ENCODE measurements at regions not wholly inside any gene's neighbourhood (a gene's known extent, or its start where the extent isn't known, plus 50 kb on each side); places are given as distances from the start of the nearest gene placed in this dataset.

DNA sequence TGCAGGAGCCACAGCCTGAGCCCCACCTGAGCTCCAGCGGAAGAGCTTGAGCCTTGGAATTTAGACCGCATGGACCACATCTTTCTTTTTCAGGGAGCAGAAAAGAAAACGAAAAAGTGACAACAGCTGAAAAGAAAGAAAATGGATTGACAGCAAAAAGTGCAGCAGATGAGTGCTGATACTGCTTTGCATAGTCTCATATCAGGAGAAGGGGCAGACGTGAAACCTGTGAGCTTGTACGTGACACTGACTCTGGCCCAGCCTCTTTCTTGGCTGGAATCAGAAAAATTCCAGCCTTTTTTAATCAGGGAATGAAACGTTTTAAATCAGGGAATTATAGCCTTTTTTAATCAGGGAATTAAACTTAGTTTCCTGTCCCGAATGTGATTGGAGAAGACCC is 1296.5 kb downstream of the TMEM121 start:
- Histone ChIP-seq H3K23ac (ENCODE audit: insufficient read length) (no peak overlapping the region), H2BK15ac (ENCODE audit: low read length) (no peak overlapping the region), H2BK5ac (ENCODE audit: low read depth, low read length) (no peak overlapping the region), H3K4me1 (replicated peaks in 1 of 4; ENCODE audit: control insufficient read depth in 3 of 4, insufficient read depth in 4 of 4, low read length in 3 of 4) (no peaks in the 10 kb centered on the region), H3K27me3 (replicated peaks in 1 of 4; ENCODE audit: control insufficient read depth in 3 of 4, extremely low read depth in 1 of 4, insufficient read depth in 3 of 4, low read length in 3 of 4) (no peaks in the 10 kb centered on the region), H4K91ac (replicated peaks; ENCODE audit: insufficient read length, low read length) (no peak overlapping the region), H3K36me3 (ENCODE audit: control insufficient read depth in 2 of 4, insufficient read depth in 4 of 4, low read length in 3 of 4) (no peaks in the 10 kb centered on the region), H3K18ac (ENCODE audit: extremely low read depth, low read length) (no peak overlapping the region), H3K9ac (replicated peaks in 1 of 4; ENCODE audit: extremely low read depth in 1 of 4, low read depth in 3 of 4, low read length in 3 of 4) (no peak overlapping the region), H3K9me3 (ENCODE audit: insufficient read depth in 2 of 2, low read depth in 1 of 2, low read length in 1 of 2) (peaks cover 49 to 65% of the 10 kb centered on the region in 2 experiments), H2AFZ (ENCODE audit: low read length) (no peak overlapping the region), H3K4ac (replicated peaks; ENCODE audit: insufficient read length, low read depth, low read length) (no peak overlapping the region), H4K5ac (ENCODE audit: insufficient read length, low read depth, low read length) (no peak overlapping the region), H3K4me2 (ENCODE audit: insufficient read depth in 1 of 2, low read depth in 2 of 2, low read length in 2 of 2) (no peak overlapping the region), H3K27ac (ENCODE audit: low read depth, low read length) (no peak overlapping the region), H2BK12ac (ENCODE audit: low read depth, low read length) (no peak overlapping the region), H2AK5ac (ENCODE audit: low read depth, low read length) (no peak overlapping the region), H4K20me1 (replicated peaks in 1 of 2; ENCODE audit: control insufficient read depth in 1 of 2, insufficient read depth in 2 of 2, low read length in 2 of 2) (no peaks in the 10 kb centered on the region), H2BK120ac (replicated peaks; ENCODE audit: low read depth, low read length) (no peak overlapping the region), H3K14ac (ENCODE audit: insufficient read length) (no peak overlapping the region), H3K79me2 (ENCODE audit: control insufficient read depth in 1 of 2, insufficient read depth in 2 of 2, low read length in 2 of 2) (no peaks in the 10 kb centered on the region), H3K56ac (replicated peaks; ENCODE audit: insufficient read length, low read depth, low read length) (no peak overlapping the region), H3K79me1 (ENCODE audit: low read depth, low read length) (no peaks in the 10 kb centered on the region), H4K8ac (ENCODE audit: extremely low read depth, insufficient read depth, low read length) (no peak overlapping the region), H3K23me2 (ENCODE audit: low read depth, low read length) (no peaks in the 10 kb centered on the region), H3K4me3 (ENCODE audit: extremely low read depth in 1 of 4, insufficient read depth in 2 of 4, low read depth in 3 of 4, low read length in 4 of 4) (no peak overlapping the region), H2BK20ac (ENCODE audit: low read length) (no peak overlapping the region)
- TF ChIP-seq TBP (IDR thresholded peaks at IDR 0.05; ENCODE audit: low read depth, low read length) = no peak
- no peak for TF ChIP-seq HDAC2 (IDR thresholded peaks at IDR 0.05; ENCODE audit: borderline replicate concordance in 1 of 2, low read depth in 2 of 2, low read length in 2 of 2)
- TF ChIP-seq, protein P1, sequence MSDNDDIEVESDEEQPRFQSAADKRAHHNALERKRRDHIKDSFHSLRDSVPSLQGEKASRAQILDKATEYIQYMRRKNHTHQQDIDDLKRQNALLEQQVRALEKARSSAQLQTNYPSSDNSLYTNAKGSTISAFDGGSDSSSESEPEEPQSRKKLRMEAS (IDR thresholded peaks at IDR 0.05) = no peak
- no peak for TF ChIP-seq SRF (IDR thresholded peaks at IDR 0.05; ENCODE audit: low read depth, low read length)
- no peak for TF ChIP-seq SIRT6 (IDR thresholded peaks at IDR 0.05; ENCODE audit: low read length)
- TF ChIP-seq CBX5 (IDR thresholded peaks at IDR 0.05; ENCODE audit: low read depth, low read length) = no peak
- no peak for TF ChIP-seq SIX5 (IDR thresholded peaks at IDR 0.05; ENCODE audit: low read depth, low read length)
- no peak for TF ChIP-seq EZH2 (IDR thresholded peaks at IDR 0.05; ENCODE audit: low read depth, low read length, severe bottlenecking)
- TF ChIP-seq JUN (IDR thresholded peaks at IDR 0.05; ENCODE audit: low read depth, low read length) = no peak
- no peak for TF ChIP-seq BRCA1 (IDR thresholded peaks at IDR 0.05; ENCODE audit: low read depth, low read length)
- no peak for TF ChIP-seq EP300 (IDR thresholded peaks at IDR 0.05; ENCODE audit: borderline replicate concordance in 1 of 2, low read depth in 2 of 2, low read length in 2 of 2)
- no peak for TF ChIP-seq SIN3A (conservative IDR thresholded peaks at IDR 0.05 in 1 of 2, IDR thresholded peaks at IDR 0.05 in 1 of 2; ENCODE audit: low read depth in 1 of 2, low read length in 2 of 2)
- no peak for TF ChIP-seq RNF2 (IDR thresholded peaks at IDR 0.05; ENCODE audit: borderline replicate concordance, low read depth, low read length, missing control alignments, poor library complexity, severe bottlenecking)
- ChIA-PET CTCF (ENCODE audit: partially characterized antibody) (interaction anchor here (2.8 kb wide), 1 partner anchor 8 kb away, joined by 11 read pairs; no protein-coding TSS in a partner anchor), POLR2A (ENCODE audit: partially characterized antibody) (no interaction called here)
- DNase-seq (ENCODE audit: low read depth in 1 of 2, low spot score in 2 of 2) (no peak), FAIRE-seq (no peak)
- 66% methylated on average over 7 of the region's 7 CpGs; no CpG with 5 or more reads in 1 of the 2 experiments for WGBS, 2 experiments (ENCODE audit: extremely low coverage in 1 of 2, insufficient coverage in 1 of 2, insufficient read length in 1 of 2, insufficient replicate concordance in 2 of 2, low coverage in 1 of 2, low lambda C conversion rate in 2 of 2, missing lambda C conversion rate in 1 of 2)

Measured in H1 (cell line).